ENCODE measurements at regions not wholly inside any gene's neighbourhood (a gene's known extent, or its start where the extent isn't known, plus 50 kb on each side); places are given as distances from the start of the nearest gene placed in this dataset.
"Not testable (repeated sequence)": the region's sequence is repeated elsewhere in the genome, so short reads cannot be mapped to it uniquely, and the experiment has no call there.

GRCh38 chr18:67007085-67007484, 403.2 kb upstream of the CDH19 start:
- no peak for DNase-seq (ENCODE audit: low spot score)

- no peak for DNase-seq (ENCODE audit: low spot score)
These were observed 397.2 kb upstream of the CDH19 start for GRCh38 chr18:67001052-67001451.

DNA sequence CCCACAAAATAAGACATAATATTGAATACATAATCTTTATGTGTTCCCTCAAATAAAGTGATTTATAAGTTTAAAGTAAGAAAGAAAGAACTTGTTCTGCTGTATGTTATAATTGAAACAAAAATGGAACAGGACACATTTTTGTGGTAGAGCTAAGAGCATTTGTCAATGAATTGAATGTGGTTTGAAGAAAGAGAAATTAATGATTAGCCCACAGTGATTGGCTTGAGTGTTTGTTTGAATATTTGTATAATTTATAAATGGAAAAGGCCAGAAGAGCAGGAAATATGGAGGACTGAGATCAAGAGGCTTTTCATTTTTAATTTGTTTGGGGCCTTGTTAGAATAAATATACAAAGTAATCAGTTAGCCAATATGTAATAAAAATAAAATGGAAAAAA, 395.1 kb upstream of the CDH19 start:
- DNase-seq (ENCODE audit: low spot score) = no peak

DNA sequence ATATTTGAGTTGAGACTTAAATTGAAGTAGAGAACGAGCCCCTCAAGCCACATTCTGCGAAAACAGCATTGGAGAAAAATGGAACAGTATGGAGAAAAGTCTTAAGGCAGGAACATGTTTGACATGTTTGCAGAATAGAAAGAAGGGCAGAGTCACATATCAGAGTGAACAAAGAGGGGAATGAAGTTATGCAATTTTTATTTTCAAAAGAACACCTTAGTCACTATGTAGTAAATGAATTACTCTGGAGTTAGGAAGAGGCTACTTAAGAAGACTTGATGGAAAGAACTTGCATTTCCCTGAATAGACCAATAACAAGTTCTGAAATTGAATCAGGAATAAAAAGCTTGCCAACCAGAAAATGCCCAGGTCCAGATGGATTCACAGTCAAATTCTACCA, 391.4 kb upstream of the CDH19 start:
- no peak for DNase-seq (ENCODE audit: low spot score)

- no peak for DNase-seq (ENCODE audit: low spot score)
These were observed 390.9 kb upstream of the CDH19 start for GRCh38 chr18:66994790-66995189.

- DNase-seq (ENCODE audit: low spot score) = no peak
These were observed 389.6 kb upstream of the CDH19 start for GRCh38 chr18:66993492-66993891.

GRCh38 chr18:66990909-66991308, 387.0 kb upstream of the CDH19 start:
- no peak for DNase-seq (ENCODE audit: low spot score)

DNA sequence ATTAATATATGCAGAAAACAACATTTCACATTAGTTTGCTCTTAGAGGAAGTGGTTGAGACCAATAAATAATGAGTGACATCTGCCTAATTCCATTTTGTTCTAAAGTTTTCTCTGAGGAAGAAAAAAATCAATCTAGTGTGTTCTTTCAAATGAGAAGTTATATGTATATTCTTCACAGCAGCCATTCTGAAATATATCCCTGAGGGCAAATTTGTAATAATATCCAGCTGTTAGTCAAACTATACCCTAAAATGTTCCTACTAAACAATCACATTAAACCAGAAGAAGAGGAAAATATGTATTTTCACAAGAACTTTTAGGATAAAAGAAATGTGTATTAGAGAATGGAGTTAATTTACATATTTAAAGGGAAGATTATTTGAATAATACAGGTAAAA, 375.1 kb upstream of the CDH19 start:
- no peak for DNase-seq (ENCODE audit: low spot score)

DNA sequence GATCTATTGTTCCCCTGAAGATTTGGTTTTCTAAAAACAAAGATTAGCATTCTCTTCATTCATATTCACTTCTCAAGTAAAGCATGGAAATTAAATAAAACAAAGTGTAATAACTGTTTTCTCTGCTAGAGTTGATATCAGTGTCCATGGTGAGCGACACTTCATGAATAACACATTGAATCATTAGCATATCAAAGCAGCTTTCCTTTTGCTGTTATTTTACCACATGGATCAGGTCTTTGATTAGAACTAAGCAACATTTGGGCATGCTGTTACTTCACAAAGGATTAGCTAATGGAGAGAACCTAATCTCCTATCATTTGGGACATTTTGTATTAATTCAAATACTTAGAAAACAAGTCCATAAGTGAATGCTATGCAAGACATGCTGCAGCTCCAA, 368.8 kb upstream of the CDH19 start:
- no peak for DNase-seq (ENCODE audit: low spot score)

GRCh38 chr18:66971960-66972359, 368.1 kb upstream of the CDH19 start:
- no peak for DNase-seq (ENCODE audit: low spot score)

DNA sequence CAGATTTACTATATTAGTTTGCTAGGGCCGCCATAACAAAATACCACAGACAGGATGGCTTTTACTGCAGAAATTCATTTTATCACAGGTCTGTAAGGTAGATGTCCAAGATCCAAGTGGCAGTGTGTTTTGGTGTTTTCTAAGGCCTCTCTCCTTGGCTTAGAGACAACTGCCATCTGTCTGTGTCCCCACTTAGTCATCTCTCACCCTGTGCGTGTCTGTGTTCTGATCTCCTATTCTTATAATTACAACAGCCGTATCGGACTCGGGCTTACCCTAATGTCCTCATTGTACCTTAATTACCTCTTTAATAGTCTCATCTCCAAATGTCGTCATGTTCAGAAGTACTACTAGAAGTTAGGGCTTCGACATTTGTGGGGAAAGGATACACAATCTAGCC, 362.3 kb upstream of the CDH19 start:
- no peak for DNase-seq (ENCODE audit: low spot score)

- no peak for DNase-seq (ENCODE audit: low spot score)
These were observed 354.4 kb upstream of the CDH19 start for GRCh38 chr18:66958309-66958708.

- no peak for DNase-seq (ENCODE audit: low spot score)
These were observed 347.9 kb upstream of the CDH19 start for GRCh38 chr18:66951750-66952149.

- no peak for DNase-seq (ENCODE audit: low spot score)
These were observed 345.5 kb upstream of the CDH19 start for GRCh38 chr18:66949419-66949818.

DNA sequence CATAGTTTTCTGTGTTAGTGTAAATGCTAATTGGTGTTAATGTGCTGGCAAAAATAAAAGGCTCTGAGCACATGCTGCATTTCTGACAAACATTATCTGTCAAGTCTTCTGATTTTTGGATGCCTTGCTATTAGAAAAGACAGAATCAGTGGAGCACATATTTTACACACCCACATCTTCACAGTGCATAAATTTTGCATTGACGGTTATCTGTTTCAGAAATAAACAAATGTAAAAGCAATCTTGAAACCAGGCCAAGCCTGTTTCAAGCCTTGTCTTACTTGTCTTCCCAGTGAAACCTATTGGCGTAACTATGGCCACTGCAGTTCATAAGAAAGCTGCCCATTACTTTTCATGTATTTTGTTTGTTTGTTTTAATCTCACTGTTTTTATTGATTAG, 333.7 kb upstream of the CDH19 start:
- DNase-seq (ENCODE audit: low spot score) = no peak

- DNase-seq (ENCODE audit: low spot score) = no peak
These were observed 327.1 kb upstream of the CDH19 start for GRCh38 chr18:66931010-66931409.

DNA sequence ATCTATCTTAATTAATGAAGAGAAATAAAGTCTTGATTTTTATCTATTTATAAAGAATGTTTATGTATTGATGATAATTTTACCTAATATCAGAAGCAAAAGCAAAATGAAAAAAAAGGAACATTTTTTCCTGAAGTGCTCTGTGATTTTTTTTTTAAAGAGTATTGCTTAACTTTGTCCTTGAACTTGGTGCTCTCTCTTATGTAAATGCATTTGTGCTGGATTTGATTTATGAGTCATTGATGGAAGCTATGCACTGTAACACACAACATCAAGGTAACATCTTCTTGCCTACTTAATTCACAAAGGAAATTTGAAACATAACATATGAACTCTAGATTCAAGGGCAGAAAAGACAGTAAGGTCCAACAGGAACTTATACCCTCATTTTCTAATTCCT, 312.9 kb upstream of the CDH19 start:
- DNase-seq (ENCODE audit: low spot score) = no peak

DNA sequence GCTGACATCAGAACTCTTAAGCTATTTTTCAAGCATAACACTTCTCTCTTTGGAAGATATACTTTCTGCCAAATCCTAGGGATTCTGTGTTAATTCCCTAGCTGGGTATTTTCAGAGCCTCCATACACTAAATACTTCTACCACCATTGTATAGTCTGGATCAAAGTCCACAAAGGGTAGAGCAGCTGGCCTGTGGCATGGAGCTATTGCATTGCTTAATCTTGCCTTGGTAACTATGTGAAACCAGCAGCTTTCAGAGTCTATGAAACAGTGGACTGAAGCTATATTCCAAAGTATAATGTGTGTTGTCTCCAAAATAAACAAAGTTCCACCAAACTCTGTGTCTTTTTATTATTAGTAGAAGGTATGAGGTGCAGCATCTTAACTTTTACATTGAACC, 296.9 kb upstream of the CDH19 start:
- DNase-seq (ENCODE audit: low spot score) = peak; percentile 7

DNA sequence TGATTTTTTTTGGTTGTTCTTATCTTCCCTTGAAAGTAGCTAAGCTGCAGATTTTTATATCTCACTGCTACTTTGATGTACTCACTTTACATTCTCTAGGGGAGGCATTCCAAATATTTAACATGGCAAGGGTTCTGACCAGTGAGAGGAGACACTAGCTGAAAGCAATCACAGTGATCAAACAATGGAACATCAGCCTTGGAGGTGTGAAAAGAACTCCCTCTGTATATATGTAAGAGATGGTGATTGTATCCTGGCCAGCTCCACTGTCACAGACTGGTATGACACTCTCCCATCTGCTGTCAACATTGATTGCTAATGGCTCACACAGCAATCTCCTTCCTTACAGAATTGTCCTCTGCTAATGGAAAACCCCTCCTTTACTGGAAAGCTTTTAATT, 291.7 kb upstream of the CDH19 start:
- DNase-seq (ENCODE audit: low spot score) = no peak

DNA sequence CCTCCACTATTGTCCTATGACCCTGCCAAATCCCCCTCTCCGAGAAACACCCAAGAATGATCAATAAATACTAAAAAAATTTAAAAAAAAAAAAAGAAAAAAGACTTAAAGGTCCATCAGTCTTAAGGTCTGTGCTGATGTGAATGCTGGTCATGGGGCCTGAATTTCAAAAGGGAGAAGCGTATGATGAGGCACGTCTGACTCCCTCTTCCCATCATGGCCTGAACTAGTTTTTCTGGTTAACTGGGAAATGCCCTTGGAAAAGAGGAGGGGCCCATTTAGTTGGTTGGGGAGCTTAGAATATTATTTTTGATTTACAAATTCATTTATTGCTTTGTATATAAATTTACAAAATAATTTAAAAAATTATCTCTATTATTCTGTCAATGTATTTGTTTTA, 291.0 kb upstream of the CDH19 start:
- DNase-seq (ENCODE audit: low spot score) = no peak

GRCh38 chr18:66892388-66892787, 288.5 kb upstream of the CDH19 start:
- DNase-seq (ENCODE audit: low spot score) = not testable (repeated sequence)

DNA sequence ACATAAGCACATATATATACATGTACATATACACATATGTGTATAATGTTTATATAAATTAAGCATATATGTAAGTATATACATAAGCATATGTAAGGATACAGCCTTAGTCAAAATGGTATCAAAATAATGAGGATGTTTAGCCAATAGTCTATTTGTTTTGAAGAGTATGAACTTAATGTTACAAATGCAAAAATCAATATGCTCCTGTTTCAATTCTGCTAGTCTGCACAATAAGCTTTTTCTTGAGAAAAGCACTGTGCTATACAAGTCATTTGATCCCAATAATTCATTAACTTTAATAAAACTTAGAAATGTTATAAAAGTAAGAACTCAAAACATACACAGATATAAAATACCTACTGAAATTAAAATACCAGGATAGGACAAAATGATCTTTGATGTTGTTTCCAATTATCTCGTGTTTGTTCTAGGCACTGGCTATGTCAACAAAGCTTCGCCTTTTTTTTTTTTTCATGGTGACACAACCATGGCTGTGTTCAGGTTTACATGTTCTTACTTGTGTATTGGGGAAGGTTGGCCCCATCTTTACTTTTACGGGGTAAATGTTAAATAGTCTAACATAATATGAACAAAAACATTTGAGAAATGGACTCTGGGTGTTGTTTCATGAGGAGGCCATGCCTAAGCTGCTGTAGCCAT, 271.1 kb upstream of the CDH19 start:
- no peak for DNase-seq (ENCODE audit: low spot score)

- no peak for DNase-seq (ENCODE audit: low spot score)
These were observed 270.5 kb upstream of the CDH19 start for GRCh38 chr18:66874375-66874774.

- no peak for DNase-seq (ENCODE audit: low spot score)
These were observed 270.0 kb upstream of the CDH19 start for GRCh38 chr18:66873899-66874298.

DNA sequence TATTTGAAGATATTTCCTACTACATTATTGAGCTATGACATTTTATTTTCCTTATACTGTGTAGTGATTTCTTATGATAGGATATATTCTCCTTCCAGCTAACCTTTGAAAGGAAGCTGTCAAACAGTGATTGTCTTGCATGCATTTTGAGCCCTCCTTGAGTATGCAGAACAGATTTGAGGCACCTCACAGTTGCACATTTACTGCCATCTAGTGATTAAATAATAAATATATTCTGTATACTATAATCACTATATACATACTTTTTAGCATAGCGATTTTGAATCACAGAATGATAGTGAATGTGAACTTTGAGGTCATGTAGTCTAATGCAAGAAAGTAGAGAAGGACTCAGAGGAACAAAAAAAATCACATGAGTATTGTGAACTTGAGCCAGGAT, 268.4 kb upstream of the CDH19 start:
- DNase-seq (ENCODE audit: low spot score) = no peak
